GM12878 (cell line): ENCODE measurements at regions not wholly inside any gene's neighbourhood (a gene's known extent, or its start where the extent isn't known, plus 50 kb on each side); places are given as distances from the start of the nearest gene placed in this dataset.

Experiments used
- ATAC-seq: fragments of 200-7000 bp; cut with Tn5 transposase; 3 replicates; pipeline ENCODE4 v1.9.1; 2020; ENCODE audit warnings: mild to moderate bottlenecking, moderate library complexity
- BruUV-seq: library from RNA; stranded (reverse); fragments of 400-500 nt; replicated peaks from 2 replicates; lab custom pipeline; 2021; lab: Mats Ljungman, UMichigan
- CTCF ChIA-PET: fragments of 300-600 bp; sonication (Branson Sonifier 250); formaldehyde crosslinking; extraction: SDS; loops from one replicate; lab custom pipeline; 2021; ENCODE audit warnings: inconsistent platforms; lab: Yijun Ruan, JAX
- POLR2A ChIA-PET: fragments of 350-600 bp; formaldehyde crosslinking; extraction: SDS; loops from one replicate; lab custom pipeline; 2021; ENCODE audit warnings: inconsistent platforms; lab: Charles Lee
- RAD21 ChIA-PET: fragments of 300-600 bp; sonication (Branson Sonifier 250); formaldehyde crosslinking; loops from one replicate; lab custom pipeline; 2023; ENCODE audit warnings: antibody characterized with exemption; ENCODE audit not compliant: unreplicated experiment; lab: Charles Lee
- SMC1A ChIA-PET: fragments of 300-600 bp; sonication (Branson Sonifier 250); formaldehyde crosslinking; loops from one replicate; lab custom pipeline; 2023; ENCODE audit not compliant: unreplicated experiment, uncharacterized antibody; lab: Charles Lee
- DNase-seq: peaks from one replicate; pipeline ENCODE4 v3.0.0-alpha.2; 2011; ENCODE audit warnings: low read depth, low spot score
- FAIRE-seq: peaks from 3 replicates; lab custom pipeline; 2011; peaks lifted over from hg19 to GRCh38; lab: Jason Lieb, UNC
- H2AFZ ChIP-seq: 2 replicates; pipeline ENCODE4 v1.6.0; 2011; ENCODE audit warnings: low read depth, low read length, control low read depth; ENCODE audit not compliant: control insufficient read depth
- H3K27ac ChIP-seq: 2 replicates; pipeline ENCODE4 v1.5.1; 2011; ENCODE audit warnings: control low read depth; ENCODE audit not compliant: control insufficient read depth, insufficient read depth
- H3K27me3 ChIP-seq, 2 experiments: replicated peaks in 1 of 2; 2 replicates each; pipeline versions ENCODE4 v1.6.0 to v1.6.1; 2011; ENCODE audit warnings: low read length in 1 of 2; ENCODE audit not compliant: control insufficient read depth in 2 of 2, insufficient read depth in 2 of 2
- H3K36me3 ChIP-seq, 2 experiments: 2 replicates each; pipeline ENCODE4 v1.5.1; 2011; ENCODE audit warnings: low read length in 1 of 2; ENCODE audit not compliant: control insufficient read depth in 2 of 2, insufficient read depth in 2 of 2
- H3K4me1 ChIP-seq: 2 replicates; pipeline ENCODE4 v1.6.1; 2011; ENCODE audit warnings: mild to moderate bottlenecking, low read length, moderate library complexity, mixed read lengths; ENCODE audit not compliant: control insufficient read depth, insufficient read depth
- H3K4me2 ChIP-seq: 2 replicates; pipeline ENCODE4 v1.6.0; 2011; ENCODE audit warnings: control low read depth; ENCODE audit not compliant: control insufficient read depth, insufficient read depth
- H3K4me3 ChIP-seq: fragments of 200-600 bp; sonication (generic); 2 replicates; pipeline ENCODE4 v1.5.1; 2016
- H3K79me2 ChIP-seq: 2 replicates; pipeline ENCODE4 v1.6.0; 2011; ENCODE audit warnings: low read length; ENCODE audit not compliant: control insufficient read depth, insufficient read depth
- H3K9ac ChIP-seq: 2 replicates; pipeline ENCODE4 v1.8.0; 2011; ENCODE audit warnings: low read length, control low read depth, mixed read lengths; ENCODE audit not compliant: control insufficient read depth, insufficient read depth
- H3K9me3 ChIP-seq: replicated peaks from 3 replicates; pipeline ENCODE4 v1.5.1; 2011; ENCODE audit warnings: mild to moderate bottlenecking, low read length; ENCODE audit not compliant: control insufficient read depth, insufficient read depth
- H4K20me1 ChIP-seq: 2 replicates; pipeline ENCODE4 v1.6.0; 2011; ENCODE audit not compliant: control insufficient read depth, insufficient read depth
- CHD4 ChIP-seq: fragments of 200-600 bp; sonication (generic); IDR thresholded peaks from 2 replicates; pipeline ENCODE4 v1.6.1; 2016; ENCODE audit warnings: mild to moderate bottlenecking
- NFYB ChIP-seq: IDR thresholded peaks from 2 replicates; pipeline ENCODE4 v1.6.1; 2011; ENCODE audit warnings: low read depth, mild to moderate bottlenecking, low read length, improper control_type of control experiment, moderate library complexity; ENCODE audit not compliant: insufficient read depth
- RCOR1 ChIP-seq: conservative IDR thresholded peaks from 2 replicates; pipeline ENCODE4 v1.6.1; 2012; ENCODE audit warnings: low read depth, low read length, improper control_type of control experiment
- TBL1XR1 ChIP-seq: IDR thresholded peaks from 2 replicates; pipeline ENCODE4 v1.6.1; 2012; ENCODE audit warnings: low read depth, low read length, improper control_type of control experiment
- TCF7 ChIP-seq: IDR thresholded peaks from 2 replicates; pipeline ENCODE4 v1.6.1; 2014; ENCODE audit warnings: antibody characterized with exemption, borderline replicate concordance
- WGBS: methylation state at CpG from one replicate; pipeline ENCODE4 v1.1.6; 2016; ENCODE audit warnings: low lambda C conversion rate; ENCODE audit not compliant: insufficient replicate concordance, insufficient coverage; ENCODE audit errors: missing lambda C conversion rate; 5-methylcytosine and 5-hydroxymethylcytosine counted together
- in situ Hi-C: fragments of 300-500 bp; cut with MboI; formaldehyde crosslinking; loops from 9 replicates; pipeline ENCODE4 v1.14.3; 2018; ENCODE audit warnings: mixed read lengths
- intact Hi-C: fragments of 100-400 bp; cut with micrococcal nuclease; formaldehyde crosslinking; loops from one replicate; pipeline ENCODE4 v1.14.2; 2022; ENCODE audit not compliant: unreplicated experiment
- TF ChIP-seq, protein P1 (sequence below): fragments of 450-650 bp; IDR thresholded peaks from 2 replicates; pipeline ENCODE4 v1.6.1; 2017; ENCODE audit warnings: mild to moderate bottlenecking

DNA sequence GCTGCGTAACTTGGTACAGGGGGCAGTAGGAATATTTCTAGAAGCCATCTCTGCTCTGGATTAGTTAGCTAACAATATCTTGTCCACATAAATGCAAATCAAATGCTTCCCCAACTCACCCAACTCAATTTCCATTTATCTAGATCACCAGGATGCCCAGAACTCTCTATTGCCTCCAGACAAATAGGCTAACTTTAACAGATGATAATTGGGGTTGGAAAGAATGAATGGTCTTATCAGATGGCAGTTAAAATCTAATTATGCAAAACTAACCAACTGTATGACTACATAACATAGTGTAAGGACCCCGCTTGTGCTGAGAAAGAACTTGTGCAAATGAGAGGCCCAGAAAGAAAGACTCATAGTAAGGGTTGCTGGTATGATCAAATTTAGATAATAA, 1024.8 kb downstream of the PLA2G4A start (continued):
- TF ChIP-seq, protein P1, sequence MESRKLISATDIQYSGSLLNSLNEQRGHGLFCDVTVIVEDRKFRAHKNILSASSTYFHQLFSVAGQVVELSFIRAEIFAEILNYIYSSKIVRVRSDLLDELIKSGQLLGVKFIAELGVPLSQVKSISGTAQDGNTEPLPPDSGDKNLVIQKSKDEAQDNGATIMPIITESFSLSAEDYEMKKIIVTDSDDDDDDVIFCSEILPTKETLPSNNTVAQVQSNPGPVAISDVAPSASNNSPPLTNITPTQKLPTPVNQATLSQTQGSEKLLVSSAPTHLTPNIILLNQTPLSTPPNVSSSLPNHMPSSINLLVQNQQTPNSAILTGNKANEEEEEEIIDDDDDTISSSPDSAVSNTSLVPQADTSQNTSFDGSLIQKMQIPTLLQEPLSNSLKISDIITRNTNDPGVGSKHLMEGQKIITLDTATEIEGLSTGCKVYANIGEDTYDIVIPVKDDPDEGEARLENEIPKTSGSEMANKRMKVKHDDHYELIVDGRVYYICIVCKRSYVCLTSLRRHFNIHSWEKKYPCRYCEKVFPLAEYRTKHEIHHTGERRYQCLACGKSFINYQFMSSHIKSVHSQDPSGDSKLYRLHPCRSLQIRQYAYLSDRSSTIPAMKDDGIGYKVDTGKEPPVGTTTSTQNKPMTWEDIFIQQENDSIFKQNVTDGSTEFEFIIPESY = no peak
- TF ChIP-seq TCF7 (no peak), NFYB (no peak), RCOR1 (no peak), TBL1XR1 (no peak), CHD4 (no peak)

DNA sequence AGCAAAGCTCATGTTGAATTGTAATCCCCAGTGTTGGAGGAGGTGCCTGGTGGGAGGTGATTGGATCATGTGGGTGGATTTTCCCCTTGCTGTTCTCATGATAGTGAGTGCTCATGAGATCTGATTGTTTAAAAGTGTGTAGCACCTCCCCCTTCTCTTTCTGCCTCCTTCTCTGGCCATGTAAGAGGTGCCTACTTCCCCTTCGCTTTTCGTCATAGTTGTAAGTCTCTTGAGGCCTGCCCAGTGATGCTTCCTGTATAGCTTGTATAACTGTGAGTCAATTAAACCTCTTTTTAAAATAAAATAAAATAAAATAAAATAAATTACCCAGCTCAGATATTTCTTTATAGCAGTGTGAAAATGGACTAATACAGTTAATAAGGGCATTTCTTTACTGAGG, 1025.7 kb downstream of the PLA2G4A start:
- FAIRE-seq = no peak
- intact Hi-C loops = no loop called here
- Histone ChIP-seq H3K4me3 (no peak overlapping the region), H3K27ac (no peak overlapping the region), H3K9ac (no peak overlapping the region), H3K4me2 (no peak overlapping the region), H3K27me3 (no peaks in the 10 kb centered on the region), H2AFZ (no peak overlapping the region), H4K20me1 (no peaks in the 10 kb centered on the region), H3K36me3 (no peaks in the 10 kb centered on the region), H3K79me2 (no peaks in the 10 kb centered on the region), H3K4me1 (no peaks in the 10 kb centered on the region), H3K9me3 (no peaks in the 10 kb centered on the region)
- SMC1A ChIA-PET = interaction anchor here (1.5 kb wide), 1 partner anchor 43 kb away, joined by 4 read pairs; no protein-coding TSS in a partner anchor
- 39% methylated on average over 2 of the region's 2 CpGs for WGBS
- no TSS peak for BruUV-seq
- no peak for DNase-seq
- CTCF ChIA-PET = interaction anchor here (0.6 to 2.0 kb wide), 3 partner anchors 9 to 382 kb away, joined by 3 to 5 read pairs (median 3); no protein-coding TSS in a partner anchor
- POLR2A ChIA-PET = no interaction called here
- in situ Hi-C loops = no loop called here
- RAD21 ChIA-PET = no interaction called here
- peak; percentile 75 for ATAC-seq
- no peak for TF ChIP-seq TBL1XR1
